OCI-LY1 (cell line): ENCODE measurements at regions not wholly inside any gene's neighbourhood (a gene's known extent, or its start where the extent isn't known, plus 50 kb on each side); places are given as distances from the start of the nearest gene placed in this dataset.

Source experiments
- H2AFZ ChIP-seq: fragments of 200-600 bp; sonication (generic), shearing (Covaris generic); 2 replicates; pipeline ENCODE4 v1.6.0; 2014; ENCODE audit warnings: antibody characterized with exemption, mild to moderate bottlenecking, low read length
- H3F3A ChIP-seq: fragments of 200-600 bp; sonication (generic), shearing (Covaris generic); 2 replicates; pipeline ENCODE4 v1.6.0; 2014; ENCODE audit warnings: mild to moderate bottlenecking, antibody characterized with exemption, low read length, moderate library complexity; ENCODE audit not compliant: insufficient read depth
- H3K27ac ChIP-seq: fragments of 200-600 bp; sonication (generic); 2 replicates; pipeline ENCODE4 v1.5.1; 2014; ENCODE audit warnings: low read length, mixed run types, mild to moderate bottlenecking, low read depth; ENCODE audit not compliant: poor library complexity, severe bottlenecking
- H3K27me3 ChIP-seq: fragments of 200-600 bp; sonication (generic); 2 replicates; pipeline ENCODE4 v1.6.0; 2014; ENCODE audit warnings: antibody characterized with exemption, mild to moderate bottlenecking, low read length, moderate library complexity; ENCODE audit not compliant: insufficient read depth
- H3K36me3 ChIP-seq: fragments of 200-600 bp; sonication (generic); 2 replicates; pipeline ENCODE4 v1.6.1; 2014; ENCODE audit warnings: mild to moderate bottlenecking, antibody characterized with exemption, low read length, moderate library complexity, mixed read lengths; ENCODE audit not compliant: insufficient read depth
- H3K4me1 ChIP-seq: fragments of 200-600 bp; sonication (generic); 2 replicates; pipeline ENCODE4 v1.5.1; 2014; ENCODE audit warnings: mild to moderate bottlenecking, low read length, moderate library complexity; ENCODE audit not compliant: insufficient read depth, severe bottlenecking
- H3K4me2 ChIP-seq: fragments of 200-600 bp; sonication (generic), shearing (Covaris generic); 2 replicates; pipeline ENCODE4 v1.6.1; 2014; ENCODE audit warnings: low read length
- H3K4me3 ChIP-seq: fragments of 200-600 bp; sonication (generic); 2 replicates; pipeline ENCODE4 v1.5.1; 2014; ENCODE audit warnings: low read length, low read depth, mild to moderate bottlenecking, mixed read lengths; ENCODE audit not compliant: poor library complexity, severe bottlenecking
- H3K79me2 ChIP-seq: fragments of 200-600 bp; shearing (Covaris generic); 2 replicates; pipeline ENCODE4 v1.6.1; 2016; ENCODE audit warnings: mixed run types, low read length, mixed read lengths; ENCODE audit not compliant: insufficient read depth
- H3K9ac ChIP-seq: fragments of 200-600 bp; sonication (generic), shearing (Covaris generic); 2 replicates; pipeline ENCODE4 v1.6.1; 2014; ENCODE audit warnings: mild to moderate bottlenecking, low read length, mixed read lengths
- H3K9me2 ChIP-seq: fragments of 200-600 bp; sonication (generic), shearing (Covaris generic); 2 replicates; pipeline ENCODE4 v1.6.1; 2014; ENCODE audit warnings: low read depth, mild to moderate bottlenecking, low read length, mixed read lengths
- H3K9me3 ChIP-seq: fragments of 200-600 bp; shearing (Covaris generic); 2 replicates; pipeline ENCODE4 v1.6.1; 2014; ENCODE audit warnings: low read length, mixed read lengths
- H4K20me1 ChIP-seq: fragments of 200-600 bp; sonication (generic), shearing (Covaris generic); 2 replicates; pipeline ENCODE4 v1.6.0; 2016; ENCODE audit warnings: mild to moderate bottlenecking, low read length; ENCODE audit not compliant: insufficient read depth
- EZH2 ChIP-seq: fragments of 200-600 bp; sonication (generic), shearing (Covaris generic); IDR thresholded peaks from 2 replicates; pipeline ENCODE4 v1.8.0; 2017; ENCODE audit warnings: borderline replicate concordance, mixed run types, mild to moderate bottlenecking, antibody characterized with exemption, low read length, moderate library complexity, mixed read lengths
- TF ChIP-seq, protein P1 (sequence below): fragments of 200-600 bp; sonication (generic), shearing (Covaris generic); IDR thresholded peaks from 2 replicates; pipeline ENCODE4 v1.5.1; 2017; ENCODE audit warnings: mild to moderate bottlenecking, antibody characterized with exemption, low read length, moderate library complexity, mixed read lengths

DNA sequence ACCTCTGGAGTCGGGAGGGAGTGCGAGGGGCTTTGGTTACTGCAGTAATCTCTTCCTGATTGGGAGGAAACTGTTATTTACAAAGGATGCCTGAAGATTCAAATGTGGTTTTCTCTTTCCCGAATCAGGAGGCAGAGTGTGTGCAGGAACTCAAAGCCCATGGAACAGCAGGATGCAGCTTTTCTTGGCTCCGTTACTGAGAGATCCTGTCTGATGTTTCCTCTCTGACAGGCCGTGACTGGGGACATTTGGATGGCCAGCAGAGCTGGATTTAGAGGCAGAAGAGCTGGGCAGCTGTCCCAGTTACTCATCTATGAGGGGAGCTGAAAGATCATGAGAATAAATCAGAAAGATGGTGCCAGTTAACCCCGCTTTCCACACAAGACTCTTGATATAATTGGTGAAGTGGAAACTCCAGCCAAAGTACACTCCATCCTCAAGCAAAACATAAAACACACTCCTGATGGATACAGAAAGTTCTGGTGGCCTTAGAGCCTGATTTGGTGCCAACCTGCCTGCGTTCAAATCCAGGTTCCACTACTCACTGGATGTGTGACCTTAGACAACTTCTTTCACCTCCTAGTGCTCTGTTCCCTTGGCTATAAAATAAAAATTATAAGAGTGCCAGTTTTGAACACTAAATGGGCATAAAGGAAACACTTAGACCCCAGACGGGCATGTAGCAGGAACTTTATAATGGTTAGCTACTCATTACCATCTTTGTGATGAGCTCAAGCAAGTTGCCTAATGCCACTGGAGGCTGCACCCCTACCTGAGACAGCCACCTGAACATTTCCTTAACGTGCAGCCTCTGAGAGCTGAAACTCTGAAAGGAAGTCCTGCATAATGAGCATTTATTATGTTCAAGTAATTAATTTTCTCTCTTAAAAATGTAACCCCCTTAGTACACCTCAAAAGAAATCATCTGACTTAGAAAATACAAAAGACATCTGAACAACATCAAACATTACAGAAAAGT lies 349.0 kb upstream of the GATB start:
- H3K9ac ChIP-seq, result no peak overlapping the region
- no peaks in the 10 kb centered on the region for H3K79me2 ChIP-seq

GRCh38 chr4:152107736-152108500 lies 347.1 kb upstream of the GATB start:
- Histone ChIP-seq H2AFZ (no peak overlapping the region), H3K79me2 (no peaks in the 10 kb centered on the region), H3K36me3 (no peaks in the 10 kb centered on the region), H3K4me2 (no peak overlapping the region), H4K20me1 (no peaks in the 10 kb centered on the region), H3K4me1 (no peaks in the 10 kb centered on the region), H3K9me3 (no peaks in the 10 kb centered on the region), H3K4me3 (no peak overlapping the region), H3K9me2 (no peaks in the 10 kb centered on the region), H3K27me3 (no peaks in the 10 kb centered on the region; the same call in 1 of the 2 replicates), H3K27ac (no peak overlapping the region), H3F3A (no peaks in the 10 kb centered on the region), H3K9ac (no peak overlapping the region)
- TF ChIP-seq, protein P1, sequence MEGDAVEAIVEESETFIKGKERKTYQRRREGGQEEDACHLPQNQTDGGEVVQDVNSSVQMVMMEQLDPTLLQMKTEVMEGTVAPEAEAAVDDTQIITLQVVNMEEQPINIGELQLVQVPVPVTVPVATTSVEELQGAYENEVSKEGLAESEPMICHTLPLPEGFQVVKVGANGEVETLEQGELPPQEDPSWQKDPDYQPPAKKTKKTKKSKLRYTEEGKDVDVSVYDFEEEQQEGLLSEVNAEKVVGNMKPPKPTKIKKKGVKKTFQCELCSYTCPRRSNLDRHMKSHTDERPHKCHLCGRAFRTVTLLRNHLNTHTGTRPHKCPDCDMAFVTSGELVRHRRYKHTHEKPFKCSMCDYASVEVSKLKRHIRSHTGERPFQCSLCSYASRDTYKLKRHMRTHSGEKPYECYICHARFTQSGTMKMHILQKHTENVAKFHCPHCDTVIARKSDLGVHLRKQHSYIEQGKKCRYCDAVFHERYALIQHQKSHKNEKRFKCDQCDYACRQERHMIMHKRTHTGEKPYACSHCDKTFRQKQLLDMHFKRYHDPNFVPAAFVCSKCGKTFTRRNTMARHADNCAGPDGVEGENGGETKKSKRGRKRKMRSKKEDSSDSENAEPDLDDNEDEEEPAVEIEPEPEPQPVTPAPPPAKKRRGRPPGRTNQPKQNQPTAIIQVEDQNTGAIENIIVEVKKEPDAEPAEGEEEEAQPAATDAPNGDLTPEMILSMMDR, result no peak
- TF ChIP-seq EZH2, result no peak

More for the DNA sequence above, 349.0 kb upstream of the GATB start:
- Histone ChIP-seq H3K4me3 (no peak overlapping the region), H3K36me3 (no peaks in the 10 kb centered on the region), H3K4me2 (no peak overlapping the region), H4K20me1 (no peaks in the 10 kb centered on the region), H3K27ac (no peak overlapping the region), H3K9me2 (no peaks in the 10 kb centered on the region), H3F3A (no peaks in the 10 kb centered on the region), H3K27me3 (no peaks in the 10 kb centered on the region; the same call in 1 of the 2 replicates), H2AFZ (no peak overlapping the region), H3K9me3 (no peaks in the 10 kb centered on the region), H3K4me1 (no peaks in the 10 kb centered on the region)
- no peak for TF ChIP-seq EZH2
- TF ChIP-seq, protein P1, result no peak

DNA sequence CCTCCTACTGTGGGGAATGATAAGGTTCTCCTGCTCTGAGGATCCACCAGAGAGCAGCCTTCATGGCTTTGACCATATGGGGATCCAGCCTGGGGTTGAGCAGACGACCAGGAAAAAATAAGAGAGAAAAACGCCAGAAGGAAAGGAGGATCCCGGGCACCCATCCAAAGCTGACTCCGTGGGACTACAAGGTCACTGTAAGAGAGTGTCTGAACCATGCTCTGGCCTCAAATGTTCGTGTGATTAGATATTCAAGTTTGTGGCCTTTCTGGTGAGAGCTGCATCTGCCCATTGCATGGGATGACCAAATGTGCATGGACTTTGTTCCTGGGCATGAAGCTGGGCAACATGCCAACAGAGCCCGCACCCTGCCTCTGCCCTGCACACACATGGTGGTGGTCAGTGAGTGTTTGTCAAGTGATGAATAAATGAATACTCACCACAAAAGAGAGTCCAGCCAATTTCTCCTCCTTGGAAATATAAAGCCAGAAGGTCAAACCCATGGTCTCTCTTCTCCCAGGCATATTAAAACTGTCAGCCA lies 346.0 kb upstream of the GATB start:
- no peaks in the 10 kb centered on the region; the same call in 1 of the 2 replicates for H3K27me3 ChIP-seq
- H3K9me3 ChIP-seq, result no peaks in the 10 kb centered on the region
- H3K36me3 ChIP-seq, result no peaks in the 10 kb centered on the region
- TF ChIP-seq EZH2, result no peak
- H3K4me1 ChIP-seq, result peaks cover under 1% of the 10 kb centered on the region
- H3K9ac ChIP-seq, result no peak overlapping the region
- no peak overlapping the region for H3K4me2 ChIP-seq
- H3K79me2 ChIP-seq, result no peaks in the 10 kb centered on the region
- H3F3A ChIP-seq, result no peaks in the 10 kb centered on the region
- no peak overlapping the region for H3K27ac ChIP-seq
- no peaks in the 10 kb centered on the region for H3K9me2 ChIP-seq
- H3K4me3 ChIP-seq, result no peak overlapping the region
- H2AFZ ChIP-seq, result no peak overlapping the region
- H4K20me1 ChIP-seq, result no peaks in the 10 kb centered on the region
